SU-DHL-6 (cell line): ENCODE measurements at regions not wholly inside any gene's neighbourhood (a gene's known extent, or its start where the extent isn't known, plus 50 kb on each side); places are given as distances from the start of the nearest gene placed in this dataset.

ENCODE experiments used
- H2AFZ ChIP-seq: fragments of 200-600 bp; sonication (generic); 2 replicates; pipeline ENCODE4 v1.6.1; 2014; ENCODE audit warnings: low read depth, mild to moderate bottlenecking, moderate library complexity, mixed read lengths, antibody characterized with exemption, low read length; ENCODE audit not compliant: severe bottlenecking
- H3F3A ChIP-seq: fragments of 200-600 bp; shearing (Covaris generic); 2 replicates; pipeline ENCODE4 v1.6.0; 2016; ENCODE audit warnings: antibody characterized with exemption, mild to moderate bottlenecking; ENCODE audit not compliant: insufficient read depth
- H3K27ac ChIP-seq: fragments of 200-600 bp; sonication (generic); 2 replicates; pipeline ENCODE4 v1.5.1; 2016; ENCODE audit warnings: low read depth, mild to moderate bottlenecking, low read length, moderate library complexity, mixed read lengths
- H3K27me3 ChIP-seq: fragments of 200-600 bp; sonication (generic), shearing (Covaris generic); 2 replicates; pipeline ENCODE4 v1.6.0; 2014; ENCODE audit warnings: mild to moderate bottlenecking, low read length
- H3K36me3 ChIP-seq: fragments of 200-600 bp; sonication (generic); 2 replicates; pipeline ENCODE4 v1.6.1; 2014; ENCODE audit warnings: mild to moderate bottlenecking, low read length, mixed read lengths
- H3K4me2 ChIP-seq: fragments of 300-600, 200-600 bp; shearing (Covaris generic), sonication (generic); 2 replicates; pipeline ENCODE4 v1.6.0; 2014; ENCODE audit warnings: low read length, low read depth, mild to moderate bottlenecking; ENCODE audit not compliant: poor library complexity, severe bottlenecking
- H3K4me3 ChIP-seq: fragments of 200-600 bp; sonication (generic); 2 replicates; pipeline ENCODE4 v1.5.1; 2014; ENCODE audit warnings: antibody characterized with exemption, low read length, mild to moderate bottlenecking, mixed read lengths; ENCODE audit not compliant: insufficient read depth, poor library complexity, severe bottlenecking
- H3K79me2 ChIP-seq: fragments of 200-600 bp; sonication (generic); 2 replicates; pipeline ENCODE4 v1.6.1; 2014; ENCODE audit warnings: mild to moderate bottlenecking, low read length, moderate library complexity; ENCODE audit not compliant: insufficient read depth
- H3K9ac ChIP-seq: fragments of 200-600 bp; sonication (generic); 2 replicates; pipeline ENCODE4 v1.7.0; 2014; ENCODE audit warnings: mild to moderate bottlenecking, low read length
- H3K9me2 ChIP-seq: fragments of 200-600 bp; sonication (generic); replicated peaks from 2 replicates; pipeline ENCODE4 v1.6.1; 2014; ENCODE audit warnings: low read length; ENCODE audit not compliant: insufficient read depth
- H3K9me3 ChIP-seq: fragments of 200-600 bp; sonication (generic); 2 replicates; pipeline ENCODE4 v1.6.1; 2014; ENCODE audit warnings: low read length, mixed read lengths; ENCODE audit not compliant: insufficient read depth
- H4K20me1 ChIP-seq: fragments of 200-600 bp; sonication (generic); 2 replicates; pipeline ENCODE4 v1.6.1; 2014; ENCODE audit warnings: low read depth, mild to moderate bottlenecking, antibody characterized with exemption, low read length, moderate library complexity, mixed read lengths
- CTCF ChIP-seq: fragments of 200-600 bp; sonication (generic); IDR thresholded peaks from one replicate; pipeline ENCODE4 v1.5.1; 2017; ENCODE audit warnings: antibody characterized with exemption, mild to moderate bottlenecking, low read length, moderate library complexity; ENCODE audit not compliant: insufficient read depth, poor library complexity, severe bottlenecking
- EZH2phosphoT487 ChIP-seq: fragments of 200-600 bp; sonication (generic), shearing (Covaris generic); conservative IDR thresholded peaks from 2 replicates; pipeline ENCODE4 v1.6.1; 2018; ENCODE audit warnings: mild to moderate bottlenecking, antibody characterized with exemption, low read length, moderate library complexity, mixed read lengths

GRCh38 chr16:86962913-86963312, 354.3 kb downstream of the C16orf95 start:
- Histone ChIP-seq H3K4me2 (no peak overlapping the region), H3F3A (no peaks in the 10 kb centered on the region), H2AFZ (no peak overlapping the region), H3K4me3 (no peak overlapping the region), H3K36me3 (no peaks in the 10 kb centered on the region), H4K20me1 (no peaks in the 10 kb centered on the region), H3K27ac (no peak overlapping the region), H3K9ac (no peak overlapping the region), H3K9me3 (no peaks in the 10 kb centered on the region), H3K9me2 (no peaks in the 10 kb centered on the region), H3K79me2 (no peaks in the 10 kb centered on the region), H3K27me3 (no peaks in the 10 kb centered on the region)
- TF ChIP-seq CTCF (no peak), EZH2phosphoT487 (no peak)

- Histone ChIP-seq H3K9me3 (no peaks in the 10 kb centered on the region), H3K4me2 (no peak overlapping the region), H3K27me3 (no peaks in the 10 kb centered on the region), H4K20me1 (no peaks in the 10 kb centered on the region), H3K79me2 (no peaks in the 10 kb centered on the region), H3K4me3 (no peak overlapping the region), H3K9ac (no peak overlapping the region), H3K9me2 (no peaks in the 10 kb centered on the region), H2AFZ (no peak overlapping the region), H3K27ac (no peak overlapping the region), H3K36me3 (no peaks in the 10 kb centered on the region), H3F3A (no peaks in the 10 kb centered on the region)
- TF ChIP-seq EZH2phosphoT487 = no peak
- TF ChIP-seq CTCF = no peak
Measured at GRCh38 chr16:86963600-86964575, 353.3 kb downstream of the C16orf95 start.

- H3K4me2 ChIP-seq = no peak overlapping the region
- H4K20me1 ChIP-seq = no peaks in the 10 kb centered on the region
- no peaks in the 10 kb centered on the region for H3K36me3 ChIP-seq
- no peaks in the 10 kb centered on the region for H3K79me2 ChIP-seq
- no peak overlapping the region for H3K4me3 ChIP-seq
- no peaks in the 10 kb centered on the region for H3F3A ChIP-seq
- H3K27me3 ChIP-seq = no peaks in the 10 kb centered on the region
- H3K9me2 ChIP-seq = no peaks in the 10 kb centered on the region
- H2AFZ ChIP-seq = no peak overlapping the region
- no peak overlapping the region for H3K27ac ChIP-seq
- TF ChIP-seq EZH2phosphoT487 = no peak
- no peak for TF ChIP-seq CTCF
- H3K9ac ChIP-seq = no peak overlapping the region
- no peaks in the 10 kb centered on the region for H3K9me3 ChIP-seq
Measured at GRCh38 chr16:86964796-86965241, 352.4 kb downstream of the C16orf95 start.
